HepG2 (cell line): ENCODE measurements at regions not wholly inside any gene's neighbourhood (a gene's known extent, or its start where the extent isn't known, plus 50 kb on each side); places are given as distances from the start of the nearest gene placed in this dataset.

ENCODE experiments used
- ATAC-seq: fragments of 200-7000 bp; cut with Tn5 transposase; 3 replicates; pipeline ENCODE4 v1.9.1; 2020; ENCODE audit warnings: mild to moderate bottlenecking, moderate library complexity
- BruUV-seq: library from RNA; stranded (reverse); fragments of 400-500 nt; replicated peaks from 2 replicates; lab custom pipeline; 2021; lab: Mats Ljungman, UMichigan
- CTCF ChIA-PET: fragments of 300-600 bp; formaldehyde crosslinking; extraction: SDS; loops from one replicate; lab custom pipeline; 2021; ENCODE audit warnings: low total read pairs, inconsistent platforms, low intra/inter-chr PET ratio; lab: Yijun Ruan, JAX
- POLR2A ChIA-PET: fragments of 350-600 bp; sonication (Branson Sonifier 250); formaldehyde crosslinking; loops from one replicate; lab custom pipeline; 2020; ENCODE audit warnings: antibody characterized with exemption, inconsistent platforms; lab: Yijun Ruan, JAX
- DNase-seq: peaks from one replicate; pipeline ENCODE4 v3.0.0-alpha.2; 2015; ENCODE audit warnings: low spot score
- FAIRE-seq: peaks from 3 replicates; lab custom pipeline; 2011; peaks lifted over from hg19 to GRCh38; lab: Jason Lieb, UNC
- H2AFZ ChIP-seq: one replicate; pipeline ENCODE4 v1.6.1; 2011; ENCODE audit warnings: low read length, inconsistent platforms
- H3K27ac ChIP-seq: fragments of 300-600 bp; 3 replicates; pipeline ENCODE4 v1.8.0; 2011; ENCODE audit warnings: mixed run types, mild to moderate bottlenecking, mixed read lengths, low read length, inconsistent platforms; ENCODE audit not compliant: insufficient read depth; ENCODE audit errors: extremely low read length
- H3K27me3 ChIP-seq, 2 experiments: fragments of 200-600 bp in 1 of 2; 2 replicates in 1 of 2; 3 replicates in 1 of 2; pipeline versions ENCODE4 v1.6.0 to v1.8.0; 2011; ENCODE audit warnings: low read length in 2 of 2, mild to moderate bottlenecking in 2 of 2, moderate library complexity in 2 of 2, inconsistent platforms in 1 of 2; ENCODE audit not compliant: insufficient read depth in 2 of 2, control insufficient read depth in 1 of 2
- H3K36me3 ChIP-seq, 2 experiments: fragments of 200-600 bp in 1 of 2; replicated peaks in 1 of 2; 2 replicates in 1 of 2; 3 replicates in 1 of 2; pipeline versions ENCODE4 v1.5.1 to v1.8.0; 2011; ENCODE audit warnings: low read length in 2 of 2, inconsistent platforms in 1 of 2; ENCODE audit not compliant: insufficient read depth in 2 of 2, control insufficient read depth in 1 of 2
- H3K4me1 ChIP-seq: 2 replicates; pipeline ENCODE4 v1.5.1; 2012; ENCODE audit warnings: low read length, inconsistent platforms; ENCODE audit not compliant: insufficient read depth
- H3K4me2 ChIP-seq: 2 replicates; pipeline ENCODE4 v1.6.0; 2011; ENCODE audit warnings: low read depth, low read length, inconsistent platforms
- H3K4me3 ChIP-seq, 3 experiments: fragments of 200-600 bp in 1 of 3; sonication (generic), shearing (Covaris generic) in 1 of 3; replicated peaks in 1 of 3; 2 replicates each; pipeline ENCODE4 v1.5.1; 2011 to 2016; ENCODE audit warnings: low read length in 3 of 3, inconsistent platforms in 2 of 3, low read depth in 2 of 3, mild to moderate bottlenecking in 2 of 3, control low read depth in 1 of 3, mixed read lengths in 1 of 3; ENCODE audit not compliant: insufficient read depth in 1 of 3
- H3K79me2 ChIP-seq: one replicate; pipeline ENCODE4 v1.6.1; 2011; ENCODE audit warnings: low read length, inconsistent platforms; ENCODE audit not compliant: insufficient read depth
- H3K9ac ChIP-seq: 2 replicates; pipeline ENCODE4 v1.6.0; 2011; ENCODE audit warnings: mild to moderate bottlenecking, low read depth, low read length, inconsistent platforms; ENCODE audit not compliant: insufficient read depth
- H3K9me3 ChIP-seq: 2 replicates; pipeline ENCODE4 v1.5.1; 2012; ENCODE audit warnings: mild to moderate bottlenecking, low read length
- H4K20me1 ChIP-seq: 2 replicates; pipeline ENCODE4 v1.6.0; 2011; ENCODE audit warnings: inconsistent platforms, mild to moderate bottlenecking, low read length, moderate library complexity; ENCODE audit not compliant: insufficient read depth
- ASH2L ChIP-seq: fragments of 300-600, 200-600 bp; sonication (generic); IDR thresholded peaks from 2 replicates; pipeline ENCODE4 v1.7.0; 2017; ENCODE audit warnings: low read depth, mild to moderate bottlenecking, moderate library complexity, mixed read lengths, low read length; ENCODE audit not compliant: insufficient read length
- MTERF4 ChIP-seq: sonication (generic); formaldehyde crosslinking; IDR thresholded peaks from 2 replicates; pipeline ENCODE4 v1.8.0; 2023; ENCODE audit warnings: mild to moderate bottlenecking, missing genetic modification reagents
- RAD21 ChIP-seq: fragments of 450-650 bp; formaldehyde crosslinking; IDR thresholded peaks from 2 replicates; pipeline ENCODE4 v1.5.0; 2020; ENCODE audit warnings: mild to moderate bottlenecking
- SAFB2 ChIP-seq: sonication (generic); formaldehyde crosslinking; IDR thresholded peaks from 2 replicates; pipeline ENCODE4 v1.5.1; 2020; ENCODE audit warnings: missing genetic modification reagents, low read depth, mild to moderate bottlenecking, borderline replicate concordance
- SALL2 ChIP-seq: sonication (generic); formaldehyde crosslinking; IDR thresholded peaks from 2 replicates; pipeline ENCODE4 v1.8.1; 2023; ENCODE audit warnings: mild to moderate bottlenecking, missing genetic modification reagents, inconsistent platforms
- ZNF232 ChIP-seq: sonication (generic); formaldehyde crosslinking; IDR thresholded peaks from 2 replicates; pipeline ENCODE4 v1.4.0; 2020; ENCODE audit warnings: missing genetic modification reagents, borderline replicate concordance
- ZNF263 ChIP-seq: sonication (generic); formaldehyde crosslinking; IDR thresholded peaks from 2 replicates; pipeline ENCODE4 v1.4.0; 2020; ENCODE audit warnings: missing genetic modification reagents
- ZNF552 ChIP-seq: sonication (generic); formaldehyde crosslinking; IDR thresholded peaks from 2 replicates; pipeline ENCODE4 v1.9.0; 2022; ENCODE audit warnings: missing genetic modification reagents, mild to moderate bottlenecking, borderline replicate concordance
- WGBS: methylation state at CpG from one replicate; pipeline ENCODE4 v1.1.6; 2017; ENCODE audit warnings: low lambda C conversion rate; 5-methylcytosine and 5-hydroxymethylcytosine counted together
- in situ Hi-C: cut with HindIII; loops from 2 replicates; pipeline ENCODE4 v1.10.0; 2017; ENCODE audit warnings: low pct_unique_long_range_greater_than_20kb; ENCODE audit not compliant: extremely low pct_ligation_motif_present
- intact Hi-C: fragments of 100-400 bp; cut with micrococcal nuclease; formaldehyde crosslinking; loops from one replicate; pipeline ENCODE4 v1.10.0; 2022; ENCODE audit not compliant: unreplicated experiment
- TF ChIP-seq, protein P1 (sequence below): sonication (generic); formaldehyde crosslinking; conservative IDR thresholded peaks from 2 replicates; pipeline ENCODE4 v1.4.0; 2020; ENCODE audit warnings: missing genetic modification reagents

DNA sequence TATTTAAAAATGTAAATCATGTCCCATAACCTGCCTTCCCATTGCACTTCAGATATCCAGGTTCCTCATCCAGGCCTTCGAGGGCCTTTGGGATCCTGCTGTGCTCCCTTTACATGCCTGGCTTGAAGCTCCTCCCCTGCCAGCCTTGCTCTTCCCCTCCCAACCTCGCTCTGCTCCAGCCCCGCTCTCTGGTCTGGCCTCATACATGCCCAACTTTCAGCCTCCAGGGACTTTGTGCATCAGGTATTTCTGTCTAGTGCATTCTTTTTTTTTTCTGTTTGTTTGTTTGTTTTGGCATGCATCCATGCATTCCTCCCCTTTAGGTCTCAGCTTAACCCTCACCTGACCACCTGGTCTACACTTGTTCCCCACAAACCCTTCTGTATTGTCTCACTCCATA, 160.3 kb downstream of the SNX10 start:
- Histone ChIP-seq H4K20me1 (no peaks in the 10 kb centered on the region), H3K9ac (no peak overlapping the region), H3K27ac (no peak overlapping the region), H3K9me3 (no peaks in the 10 kb centered on the region), H3K36me3 (no peaks in the 10 kb centered on the region), H3K4me1 (peaks cover 11% of the 10 kb centered on the region), H3K4me3 (no peak overlapping the region), H3K4me2 (no peak overlapping the region), H3K27me3 (peaks cover 0 to 4% of the 10 kb centered on the region in 2 experiments; a peak in 2 of 5 replicates), H3K79me2 (no peaks in the 10 kb centered on the region), H2AFZ (no peak overlapping the region)
- WGBS: 4% methylated on average over 3 of the region's 3 CpGs
- no peak for DNase-seq
- peak; percentile 38; the same call in 1 of the 3 replicates for ATAC-seq
- in situ Hi-C loops: no loop called here
- ChIA-PET CTCF (no interaction called here), POLR2A (no interaction called here)
- peak; percentile 69 for TF ChIP-seq ZNF263 (CRISPR knock-in tag)
- TF ChIP-seq, protein P1, sequence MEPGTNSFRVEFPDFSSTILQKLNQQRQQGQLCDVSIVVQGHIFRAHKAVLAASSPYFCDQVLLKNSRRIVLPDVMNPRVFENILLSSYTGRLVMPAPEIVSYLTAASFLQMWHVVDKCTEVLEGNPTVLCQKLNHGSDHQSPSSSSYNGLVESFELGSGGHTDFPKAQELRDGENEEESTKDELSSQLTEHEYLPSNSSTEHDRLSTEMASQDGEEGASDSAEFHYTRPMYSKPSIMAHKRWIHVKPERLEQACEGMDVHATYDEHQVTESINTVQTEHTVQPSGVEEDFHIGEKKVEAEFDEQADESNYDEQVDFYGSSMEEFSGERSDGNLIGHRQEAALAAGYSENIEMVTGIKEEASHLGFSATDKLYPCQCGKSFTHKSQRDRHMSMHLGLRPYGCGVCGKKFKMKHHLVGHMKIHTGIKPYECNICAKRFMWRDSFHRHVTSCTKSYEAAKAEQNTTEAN (CRISPR knock-in tag): no peak
- FAIRE-seq: no peak
- no TSS peak for BruUV-seq
- intact Hi-C loops: no loop called here

- Histone ChIP-seq H3K4me1 (peaks cover 6% of the 10 kb centered on the region), H4K20me1 (no peaks in the 10 kb centered on the region), H3K36me3 (no peaks in the 10 kb centered on the region), H3K9me3 (no peaks in the 10 kb centered on the region), H2AFZ (no peak overlapping the region), H3K4me3 (no peak overlapping the region), H3K27ac (no peak overlapping the region), H3K27me3 (peaks cover 0 to 4% of the 10 kb centered on the region in 2 experiments; a peak in 2 of 5 replicates), H3K9ac (no peak overlapping the region), H3K4me2 (no peak overlapping the region), H3K79me2 (no peaks in the 10 kb centered on the region)
- CTCF ChIA-PET: no interaction called here
- DNase-seq: no peak
- 24% methylated on average over 3 of the region's 3 CpGs for WGBS
- in situ Hi-C loops: no loop called here
- no peak for FAIRE-seq
- TF ChIP-seq RAD21 (no peak), SAFB2 (CRISPR knock-in tag) (no peak), ASH2L (no peak), ZNF232 (no peak), ZNF552 (CRISPR knock-in tag) (no peak), SALL2 (CRISPR knock-in tag) (no peak), MTERF4 (no peak)
- intact Hi-C loops: no loop called here
- ATAC-seq: no peak
- BruUV-seq: no TSS peak
- POLR2A ChIA-PET: no interaction called here
Observed at GRCh38 chr7:26454180-26454579, 162.5 kb downstream of the SNX10 start.
